DND-41 (cell line): ENCODE measurements at regions not wholly inside any gene's neighbourhood (a gene's known extent, or its start where the extent isn't known, plus 50 kb on each side); places are given as distances from the start of the nearest gene placed in this dataset.

Experiments used
- ATAC-seq: fragments of 200-7000 bp; cut with Tn5 transposase; 3 replicates; pipeline ENCODE4 v1.9.1; 2021; ENCODE audit warnings: low read depth; ENCODE audit not compliant: insufficient read depth
- DNase-seq: peaks from one replicate; pipeline ENCODE4 v3.0.0-alpha.2; 2020
- H2AFZ ChIP-seq: 2 replicates; pipeline ENCODE4 v1.6.0; 2012; ENCODE audit warnings: low read depth, low read length
- H3K27ac ChIP-seq: 2 replicates; pipeline ENCODE4 v1.5.1; 2012; ENCODE audit warnings: low read length, inconsistent platforms
- H3K27me3 ChIP-seq: fragments of 200-600 bp; sonication (generic); 2 replicates; pipeline ENCODE4 v1.6.0; 2012; ENCODE audit warnings: low read length, mild to moderate bottlenecking, inconsistent platforms; ENCODE audit not compliant: insufficient read depth, poor library complexity
- H3K36me3 ChIP-seq: 2 replicates; pipeline ENCODE4 v1.5.1; 2012; ENCODE audit warnings: low read length, inconsistent platforms; ENCODE audit not compliant: insufficient read depth
- H3K4me1 ChIP-seq: 2 replicates; pipeline ENCODE4 v1.5.1; 2012; ENCODE audit warnings: mild to moderate bottlenecking, low read length; ENCODE audit not compliant: insufficient read depth
- H3K4me2 ChIP-seq: 2 replicates; pipeline ENCODE4 v1.6.0; 2012; ENCODE audit warnings: mild to moderate bottlenecking, moderate library complexity, low read length, inconsistent platforms; ENCODE audit not compliant: insufficient read depth
- H3K4me3 ChIP-seq, 2 experiments: fragments of 200-600 bp in 1 of 2; shearing (Covaris generic) in 1 of 2; 2 replicates each; pipeline ENCODE4 v1.5.1; 2012 to 2016; ENCODE audit warnings: inconsistent platforms in 2 of 2, low read length in 2 of 2, mild to moderate bottlenecking in 2 of 2, low read depth in 1 of 2, moderate library complexity in 1 of 2
- H3K79me2 ChIP-seq: 2 replicates; pipeline ENCODE4 v1.6.0; 2012; ENCODE audit warnings: low read length, inconsistent platforms; ENCODE audit not compliant: insufficient read depth
- H3K9ac ChIP-seq: 2 replicates; pipeline ENCODE4 v1.6.0; 2012; ENCODE audit warnings: low read depth, mild to moderate bottlenecking, inconsistent platforms, low read length, moderate library complexity
- H3K9me3 ChIP-seq: 2 replicates; pipeline ENCODE4 v1.5.1; 2012; ENCODE audit warnings: low read length, moderate library complexity, mild to moderate bottlenecking, inconsistent platforms; ENCODE audit not compliant: insufficient read depth, severe bottlenecking
- H4K20me1 ChIP-seq: 2 replicates; pipeline ENCODE4 v1.6.0; 2012; ENCODE audit warnings: low read length; ENCODE audit not compliant: insufficient read depth
- CTCF ChIP-seq: IDR thresholded peaks from 2 replicates; pipeline ENCODE4 v1.5.1; 2012; ENCODE audit warnings: borderline replicate concordance, low read length, moderate library complexity, mild to moderate bottlenecking; ENCODE audit not compliant: poor library complexity, severe bottlenecking; ENCODE audit errors: extremely low read depth
- EZH2 ChIP-seq: IDR thresholded peaks from 3 replicates; pipeline ENCODE4 v1.6.1; 2012; ENCODE audit warnings: borderline replicate concordance, low read depth, mild to moderate bottlenecking, moderate library complexity, low read length, inconsistent platforms; ENCODE audit not compliant: severe bottlenecking

- ATAC-seq (no peak), DNase-seq (no peak)
- no peaks in the 10 kb centered on the region for H3K36me3 ChIP-seq
- no peak overlapping the region for H3K4me2 ChIP-seq
- no peaks in the 10 kb centered on the region for H4K20me1 ChIP-seq
- no peak overlapping the region for H3K27ac ChIP-seq
- no peaks in the 10 kb centered on the region for H3K27me3 ChIP-seq
- TF ChIP-seq EZH2 (no peak), CTCF (no peak)
- H3K9me3 ChIP-seq: no peaks in the 10 kb centered on the region
- H2AFZ ChIP-seq: no peak overlapping the region
- H3K9ac ChIP-seq: no peak overlapping the region
- H3K4me1 ChIP-seq: peaks cover 18% of the 10 kb centered on the region
- no peaks in the 10 kb centered on the region for H3K79me2 ChIP-seq
- no peak overlapping the region for H3K4me3 ChIP-seq
These were observed 128.9 kb downstream of the AQP9 start for GRCh38 chr15:58267051-58267450.

DNA sequence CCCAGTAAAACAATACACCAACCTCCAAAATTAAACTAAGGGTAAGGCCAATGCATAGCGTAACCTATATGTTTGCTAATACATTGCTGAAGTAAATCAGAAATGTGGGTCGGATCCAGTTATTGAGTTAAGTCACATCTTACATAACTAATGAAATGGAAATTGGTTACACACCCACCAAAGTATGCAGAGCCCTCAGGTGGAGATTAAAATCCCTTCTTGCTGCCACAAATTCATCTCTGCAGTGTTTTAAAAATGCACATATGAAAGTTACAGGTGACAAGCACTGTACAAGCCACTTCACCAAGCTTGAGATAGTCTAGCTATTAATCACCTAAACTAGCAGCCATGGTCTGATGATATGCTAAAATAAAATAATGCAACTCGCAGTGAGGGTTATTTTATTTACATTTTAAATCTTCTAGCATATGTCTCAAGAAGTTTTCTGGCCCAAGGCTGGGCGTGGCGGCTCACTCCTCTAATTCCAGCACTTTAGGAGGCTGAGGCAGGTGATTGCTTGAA lies 130.6 kb downstream of the AQP9 start:
- H3K9ac ChIP-seq: no peak overlapping the region
- no peaks in the 10 kb centered on the region for H3K36me3 ChIP-seq
- no peak overlapping the region for H2AFZ ChIP-seq
- H4K20me1 ChIP-seq: no peaks in the 10 kb centered on the region
- H3K9me3 ChIP-seq: no peaks in the 10 kb centered on the region
- ATAC-seq (no peak), DNase-seq (no peak)
- no peak overlapping the region for H3K4me2 ChIP-seq
- no peaks in the 10 kb centered on the region for H3K27me3 ChIP-seq
- H3K4me3 ChIP-seq: no peak overlapping the region
- peaks cover 16% of the 10 kb centered on the region for H3K4me1 ChIP-seq
- H3K27ac ChIP-seq: no peak overlapping the region
- TF ChIP-seq CTCF (no peak), EZH2 (no peak)
- H3K79me2 ChIP-seq: no peaks in the 10 kb centered on the region

GRCh38 chr15:58269455-58270414 lies 131.6 kb downstream of the AQP9 start:
- Histone ChIP-seq H3K27me3 (no peaks in the 10 kb centered on the region), H3K9me3 (no peaks in the 10 kb centered on the region), H3K9ac (no peak overlapping the region), H3K4me1 (peaks cover 6% of the 10 kb centered on the region), H3K79me2 (no peaks in the 10 kb centered on the region), H4K20me1 (no peaks in the 10 kb centered on the region), H3K4me2 (no peak overlapping the region), H3K27ac (no peak overlapping the region), H3K4me3 (no peak overlapping the region), H2AFZ (no peak overlapping the region), H3K36me3 (no peaks in the 10 kb centered on the region)
- no peak for TF ChIP-seq EZH2
- peak; percentile 80 for TF ChIP-seq CTCF
- DNase-seq (peak; percentile 58), ATAC-seq (peak; percentile 81)
